ELR (cell line): ENCODE measurements at regions not wholly inside any gene's neighbourhood (a gene's known extent, or its start where the extent isn't known, plus 50 kb on each side); places are given as distances from the start of the nearest gene placed in this dataset.

ENCODE experiments used
- DNase-seq: peaks from one replicate; pipeline ENCODE4 v3.0.0-alpha.2; 2015; ENCODE audit warnings: low read depth

DNA sequence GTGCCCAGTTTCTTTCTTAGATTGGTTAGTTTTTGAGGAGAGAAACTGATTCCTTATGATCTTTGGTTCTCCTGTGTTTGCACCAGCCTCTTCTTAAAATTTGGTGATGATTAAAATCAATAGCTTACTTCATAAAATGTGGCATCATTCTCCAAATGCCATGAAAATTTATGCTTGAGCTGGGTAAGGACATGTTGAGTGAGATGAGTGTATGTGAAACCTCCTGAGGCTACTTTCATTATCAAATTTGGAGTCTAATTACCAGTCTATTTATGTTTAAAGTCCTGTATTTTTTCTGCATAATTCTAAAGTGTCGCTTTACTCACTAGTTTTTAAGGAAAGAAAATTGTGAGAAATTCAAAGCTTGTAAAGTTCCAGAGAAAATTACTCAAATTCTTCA lies 102.1 kb downstream of the DIPK2A start:
- DNase-seq: no peak

DNA sequence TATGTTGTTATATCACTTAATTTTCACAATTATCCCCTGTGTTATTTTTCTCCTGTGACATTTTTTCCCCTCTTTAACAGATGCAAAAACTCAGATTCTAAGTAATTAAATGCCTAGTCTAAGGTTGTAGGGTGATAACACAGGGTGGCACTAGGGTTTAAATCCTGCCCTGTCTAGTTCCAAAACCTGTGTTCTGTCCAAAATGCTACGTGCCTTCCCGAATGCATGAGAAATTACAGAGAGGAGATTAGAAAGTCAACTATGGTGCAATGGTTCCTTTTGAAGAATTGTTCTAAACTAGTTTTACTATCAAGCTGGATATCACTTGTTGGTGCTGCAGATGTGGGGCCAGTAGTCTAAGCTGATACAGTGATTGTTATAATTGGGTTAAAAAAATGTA lies 108.0 kb downstream of the DIPK2A start:
- no peak for DNase-seq

- no peak for DNase-seq
Measured at GRCh38 chr3:144084929-144085328, 113.3 kb downstream of the DIPK2A start.

DNA sequence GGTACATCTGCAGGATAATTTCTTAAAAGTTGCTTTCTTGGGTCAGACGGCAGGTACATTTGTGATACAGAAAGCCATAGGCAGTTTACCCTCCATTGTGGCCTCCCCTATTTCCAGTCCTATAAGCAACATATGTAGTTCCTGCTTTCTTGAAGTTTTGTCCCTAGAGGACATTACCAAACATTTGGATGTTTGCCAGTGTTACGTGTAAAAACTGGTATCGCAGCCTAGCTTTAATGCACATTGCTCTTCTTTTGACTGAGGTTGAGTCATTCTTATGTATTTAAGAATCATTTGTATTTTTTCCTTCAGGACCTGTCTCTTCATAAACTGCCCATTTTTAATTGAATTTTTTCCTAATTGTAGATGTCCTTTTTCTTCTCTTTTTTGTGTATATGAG lies 114.3 kb downstream of the DIPK2A start:
- DNase-seq: peak; percentile 19

GRCh38 chr3:144096016-144096415 lies 124.4 kb downstream of the DIPK2A start:
- DNase-seq: no peak

- DNase-seq: no peak
Measured at GRCh38 chr3:144097163-144097562, 125.5 kb downstream of the DIPK2A start.

DNA sequence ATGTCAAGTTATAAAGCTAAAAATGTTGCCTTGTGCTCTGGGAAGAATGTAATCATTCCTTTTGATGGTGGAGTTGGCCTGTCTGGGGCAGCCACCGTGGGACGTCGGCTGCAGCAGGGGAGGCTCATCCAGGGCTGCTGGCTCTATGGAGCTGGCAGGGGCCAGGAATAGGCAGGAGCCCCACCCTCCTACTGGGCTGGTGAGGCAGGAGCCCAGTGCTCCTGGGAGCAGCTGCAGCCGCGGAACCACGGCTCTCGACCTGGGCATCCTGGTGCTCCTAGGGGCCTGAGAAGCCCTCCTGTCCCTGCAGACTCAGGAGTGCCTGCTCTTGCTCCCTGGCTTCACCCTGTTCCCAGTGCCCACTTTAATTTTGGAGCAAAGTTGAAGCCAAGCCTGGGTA lies 127.1 kb downstream of the DIPK2A start:
- DNase-seq: no peak

GRCh38 chr3:144102421-144102820 lies 130.8 kb downstream of the DIPK2A start:
- DNase-seq: no peak

DNA sequence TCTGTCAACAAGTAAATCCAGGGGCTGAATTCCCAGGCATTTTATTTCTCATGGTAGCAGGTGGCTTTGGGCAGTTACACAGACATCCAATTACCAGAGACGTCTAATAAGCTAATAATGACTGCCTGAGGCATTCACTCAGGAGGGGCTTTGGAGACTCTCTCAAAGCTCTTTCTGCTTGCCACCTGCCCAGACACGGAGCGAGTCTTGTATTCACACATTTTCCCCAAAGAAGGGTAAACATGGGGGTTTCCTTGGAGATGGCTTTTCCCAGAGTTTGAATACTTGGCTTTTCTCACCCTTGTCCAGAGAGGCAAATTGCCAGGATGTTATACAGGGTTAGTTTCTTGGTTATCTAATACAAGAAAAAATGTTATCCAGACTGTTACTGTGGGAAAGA lies 132.6 kb downstream of the DIPK2A start:
- no peak for DNase-seq

DNA sequence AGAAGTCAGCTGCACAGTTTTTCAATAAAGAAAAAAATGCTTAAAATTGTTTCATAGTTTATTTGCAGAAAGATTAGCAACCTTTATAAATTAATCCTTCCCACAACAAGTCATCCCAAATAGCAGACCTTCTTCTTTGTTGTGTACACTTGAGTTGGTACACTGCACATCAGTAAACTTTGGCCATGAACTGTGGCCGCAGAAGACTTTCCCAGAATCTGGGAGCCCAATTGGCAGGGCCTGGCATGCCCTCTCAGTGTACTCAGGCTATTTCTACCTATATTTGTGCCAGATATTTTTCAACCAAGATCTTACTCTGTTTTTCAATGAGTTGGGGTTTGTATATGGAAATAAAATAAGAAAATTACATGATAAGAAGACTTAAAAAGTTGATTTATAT lies 133.1 kb downstream of the DIPK2A start:
- DNase-seq: no peak

DNA sequence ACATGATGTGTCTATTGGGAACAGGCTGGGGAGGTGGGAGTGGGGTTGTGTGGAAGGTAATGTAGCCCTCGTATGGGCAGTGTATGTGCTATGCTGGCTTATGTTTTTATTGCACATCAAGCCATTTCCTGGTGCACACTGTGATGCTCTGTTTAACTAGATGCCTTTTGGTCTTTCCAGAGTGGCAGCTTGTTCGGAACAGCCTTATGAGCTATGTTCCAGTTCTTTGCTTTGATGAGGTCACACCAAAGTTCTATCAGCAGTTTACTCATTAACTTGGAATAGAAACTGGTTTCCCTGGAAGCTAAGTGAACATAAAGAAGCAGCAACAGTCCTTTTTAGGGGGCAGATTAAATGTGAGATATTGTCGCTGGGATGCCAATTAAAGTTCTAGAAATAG lies 133.9 kb downstream of the DIPK2A start:
- DNase-seq: no peak

GRCh38 chr3:144106970-144107369 lies 135.3 kb downstream of the DIPK2A start:
- DNase-seq: no peak

DNA sequence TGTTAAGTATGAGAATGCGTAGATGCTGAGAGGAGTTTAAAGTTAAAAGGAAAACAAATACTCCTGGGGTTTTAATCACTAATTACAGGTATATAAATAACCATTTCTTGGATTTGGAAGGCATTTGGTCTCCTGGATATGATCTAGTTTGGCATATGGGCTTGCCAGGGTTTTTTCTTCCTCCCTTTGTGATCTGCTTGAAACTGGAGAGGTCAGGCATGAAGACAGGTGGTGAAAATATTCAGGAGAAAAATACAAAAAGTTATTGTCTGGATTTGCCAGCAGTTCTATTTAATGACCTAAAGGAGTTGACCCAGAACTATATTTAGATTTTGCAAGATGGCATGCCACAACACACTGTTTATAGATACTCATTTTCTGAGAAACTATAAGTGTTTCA lies 136.3 kb downstream of the DIPK2A start:
- no peak for DNase-seq

GRCh38 chr3:144109944-144110343 lies 138.3 kb downstream of the DIPK2A start:
- no peak for DNase-seq

DNA sequence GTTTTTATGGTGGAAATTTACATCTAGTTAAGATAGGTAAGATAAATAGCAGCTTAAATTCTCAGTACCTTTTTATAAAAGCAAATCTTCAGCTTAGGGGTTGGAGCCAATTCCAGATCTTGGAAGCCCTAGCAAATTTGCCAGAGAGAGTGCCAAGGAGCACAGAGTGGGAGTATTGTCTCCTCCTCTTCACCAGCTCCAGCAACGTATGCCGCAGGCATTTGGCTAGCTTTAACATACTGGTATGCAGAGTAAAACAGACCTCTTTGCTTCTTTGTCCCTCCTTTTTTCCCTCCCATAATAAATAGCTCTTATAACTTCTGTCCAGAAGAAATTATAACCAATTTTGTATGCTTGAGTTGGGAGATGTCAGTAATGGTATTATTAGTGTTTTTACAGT lies 140.4 kb downstream of the DIPK2A start:
- no peak for DNase-seq

DNA sequence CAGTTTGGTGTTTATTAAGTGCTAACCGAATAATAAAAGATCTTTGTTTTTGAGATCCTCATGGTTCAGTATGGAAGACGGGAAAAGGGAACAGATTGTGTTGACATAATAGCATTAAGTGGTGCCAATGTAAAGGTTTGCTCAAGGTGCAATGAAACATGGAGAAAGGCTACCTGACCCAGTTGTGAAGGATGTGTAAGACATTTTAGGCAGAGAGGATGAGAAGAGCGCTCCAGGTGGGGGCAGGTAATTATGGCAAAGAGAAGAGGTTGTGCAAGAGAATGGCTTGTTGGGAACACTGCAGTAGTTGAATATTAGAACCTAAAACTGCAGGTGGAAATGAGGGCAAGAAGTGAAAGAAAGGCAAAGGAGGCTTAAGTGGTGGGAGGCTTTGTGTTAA lies 140.8 kb downstream of the DIPK2A start:
- DNase-seq: no peak

DNA sequence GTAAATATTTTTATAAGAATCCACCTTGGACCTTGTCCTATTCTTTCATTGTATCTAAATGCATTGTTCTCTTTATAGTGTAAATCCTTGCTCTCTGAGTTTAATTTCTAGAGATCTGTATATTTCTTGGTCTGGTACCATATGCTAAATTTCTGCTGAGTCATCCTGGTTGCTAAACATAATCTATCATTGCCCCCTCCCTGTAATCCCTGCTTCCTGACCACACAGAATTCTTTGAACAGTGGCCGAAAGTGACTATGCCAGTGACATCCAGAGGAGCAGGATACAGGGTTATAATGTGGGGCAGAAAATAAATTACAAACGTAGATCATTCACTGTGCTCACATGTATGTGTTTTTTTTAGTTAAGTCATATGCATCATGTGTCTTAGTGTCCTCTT lies 143.1 kb downstream of the DIPK2A start:
- peak; percentile 2 for DNase-seq

- DNase-seq: no peak
Measured at GRCh38 chr3:144119633-144120032, 148.0 kb downstream of the DIPK2A start.

DNA sequence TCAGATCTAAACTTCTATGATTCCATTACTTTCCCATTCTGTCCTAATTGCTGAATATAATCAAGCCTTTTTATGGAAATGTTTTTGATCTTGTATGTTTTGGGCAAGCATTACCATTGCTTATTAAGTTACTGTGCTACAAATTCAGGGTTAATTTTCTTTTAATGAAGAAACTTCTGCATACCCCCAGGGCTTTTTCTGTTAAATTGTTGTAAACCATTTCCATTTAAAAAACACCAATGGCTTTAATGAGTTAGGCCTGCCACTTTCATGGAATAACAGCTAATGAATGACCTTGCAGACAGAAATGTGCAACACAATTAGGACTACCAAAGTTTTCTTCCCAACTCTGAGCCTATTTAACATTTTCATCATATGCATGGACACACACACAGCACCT lies 150.0 kb downstream of the DIPK2A start:
- no peak for DNase-seq

GRCh38 chr3:144127014-144127413 lies 155.4 kb downstream of the DIPK2A start:
- no peak for DNase-seq

- DNase-seq: no peak
Measured at GRCh38 chr3:144127700-144128099, 156.1 kb downstream of the DIPK2A start.

- no peak for DNase-seq
Measured at GRCh38 chr3:144128108-144128892, 156.7 kb downstream of the DIPK2A start.

DNA sequence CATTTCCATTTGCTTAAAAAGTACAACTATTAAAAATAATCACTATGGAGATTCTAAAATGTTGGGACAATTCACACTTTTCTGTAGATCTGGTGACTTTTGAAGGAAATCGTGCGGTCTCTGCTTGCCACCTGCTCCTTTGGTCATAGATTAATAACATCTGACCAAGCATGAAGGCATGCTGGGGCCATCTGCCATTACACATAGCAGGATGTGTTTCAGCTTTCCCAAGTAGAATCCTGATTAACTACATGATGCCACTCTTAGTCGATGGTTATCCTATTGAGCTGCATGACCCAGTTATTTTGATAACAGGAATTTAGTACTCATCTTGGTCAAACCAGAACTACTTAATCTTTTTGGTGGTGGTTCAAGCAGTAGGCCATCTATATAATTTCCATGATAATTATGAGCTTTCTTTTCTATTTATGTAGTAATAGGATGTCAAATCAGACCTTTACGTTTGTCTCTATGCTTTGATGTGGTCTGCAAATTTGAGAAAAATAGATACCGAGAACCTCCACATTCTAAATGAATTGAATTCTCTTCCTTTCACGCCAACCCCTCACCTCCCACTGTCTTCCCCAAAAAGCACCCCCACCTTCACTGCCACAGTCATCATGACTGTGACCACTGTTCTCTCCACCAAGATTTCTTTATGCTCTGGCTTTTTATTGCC lies 158.1 kb downstream of the DIPK2A start:
- DNase-seq: no peak

GRCh38 chr3:144141074-144141473 lies 169.5 kb downstream of the DIPK2A start:
- no peak for DNase-seq
